ENCODE measurements at regions not wholly inside any gene's neighbourhood (a gene's known extent, or its start where the extent isn't known, plus 50 kb on each side); places are given as distances from the start of the nearest gene placed in this dataset.

DNA sequence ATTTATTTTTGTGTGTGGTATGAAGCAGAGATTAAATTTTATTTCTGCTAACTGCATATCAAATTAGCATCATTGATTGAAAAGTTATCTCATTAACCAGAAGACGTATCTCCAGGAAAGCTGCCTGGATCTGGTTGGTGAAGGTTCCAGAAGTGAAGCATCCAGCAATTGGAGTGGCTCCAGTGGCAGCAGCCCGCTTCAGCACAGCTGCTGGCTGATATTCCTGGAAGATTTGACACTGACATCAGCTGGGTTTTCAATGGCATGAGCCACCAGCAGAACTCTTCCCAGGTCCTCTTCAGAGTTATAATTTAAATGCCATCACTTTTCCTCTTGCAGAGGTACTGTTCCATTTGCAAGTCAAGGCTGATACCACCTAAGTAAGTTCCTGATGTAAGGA is 363.5 kb downstream of the BCKDHB start (continued):
- TF ChIP-seq, protein P1, sequence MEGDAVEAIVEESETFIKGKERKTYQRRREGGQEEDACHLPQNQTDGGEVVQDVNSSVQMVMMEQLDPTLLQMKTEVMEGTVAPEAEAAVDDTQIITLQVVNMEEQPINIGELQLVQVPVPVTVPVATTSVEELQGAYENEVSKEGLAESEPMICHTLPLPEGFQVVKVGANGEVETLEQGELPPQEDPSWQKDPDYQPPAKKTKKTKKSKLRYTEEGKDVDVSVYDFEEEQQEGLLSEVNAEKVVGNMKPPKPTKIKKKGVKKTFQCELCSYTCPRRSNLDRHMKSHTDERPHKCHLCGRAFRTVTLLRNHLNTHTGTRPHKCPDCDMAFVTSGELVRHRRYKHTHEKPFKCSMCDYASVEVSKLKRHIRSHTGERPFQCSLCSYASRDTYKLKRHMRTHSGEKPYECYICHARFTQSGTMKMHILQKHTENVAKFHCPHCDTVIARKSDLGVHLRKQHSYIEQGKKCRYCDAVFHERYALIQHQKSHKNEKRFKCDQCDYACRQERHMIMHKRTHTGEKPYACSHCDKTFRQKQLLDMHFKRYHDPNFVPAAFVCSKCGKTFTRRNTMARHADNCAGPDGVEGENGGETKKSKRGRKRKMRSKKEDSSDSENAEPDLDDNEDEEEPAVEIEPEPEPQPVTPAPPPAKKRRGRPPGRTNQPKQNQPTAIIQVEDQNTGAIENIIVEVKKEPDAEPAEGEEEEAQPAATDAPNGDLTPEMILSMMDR (IDR thresholded peaks at IDR 0.05 in 2 of 3, conservative IDR thresholded peaks at IDR 0.05 in 1 of 3; ENCODE audit: control insufficient read depth in 2 of 3, extremely low read depth in 1 of 3, insufficient read depth in 1 of 3, low read depth in 3 of 3, low read length in 3 of 3), result no peak
- no peak for TF ChIP-seq ZNF24 (IDR thresholded peaks at IDR 0.05)
- no peak for TF ChIP-seq ZNF217 (IDR thresholded peaks at IDR 0.05)
- TF ChIP-seq, protein P2, sequence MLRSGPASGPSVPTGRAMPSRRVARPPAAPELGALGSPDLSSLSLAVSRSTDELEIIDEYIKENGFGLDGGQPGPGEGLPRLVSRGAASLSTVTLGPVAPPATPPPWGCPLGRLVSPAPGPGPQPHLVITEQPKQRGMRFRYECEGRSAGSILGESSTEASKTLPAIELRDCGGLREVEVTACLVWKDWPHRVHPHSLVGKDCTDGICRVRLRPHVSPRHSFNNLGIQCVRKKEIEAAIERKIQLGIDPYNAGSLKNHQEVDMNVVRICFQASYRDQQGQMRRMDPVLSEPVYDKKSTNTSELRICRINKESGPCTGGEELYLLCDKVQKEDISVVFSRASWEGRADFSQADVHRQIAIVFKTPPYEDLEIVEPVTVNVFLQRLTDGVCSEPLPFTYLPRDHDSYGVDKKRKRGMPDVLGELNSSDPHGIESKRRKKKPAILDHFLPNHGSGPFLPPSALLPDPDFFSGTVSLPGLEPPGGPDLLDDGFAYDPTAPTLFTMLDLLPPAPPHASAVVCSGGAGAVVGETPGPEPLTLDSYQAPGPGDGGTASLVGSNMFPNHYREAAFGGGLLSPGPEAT (IDR thresholded peaks at IDR 0.05; ENCODE audit: low read depth), result no peak
- no peak for TF ChIP-seq HDGF (IDR thresholded peaks at IDR 0.05)
- no peak for TF ChIP-seq NR2C2 (IDR thresholded peaks at IDR 0.05; ENCODE audit: borderline replicate concordance, control insufficient read depth, insufficient read length, low read depth)
- no peak for TF ChIP-seq ZNF207 (IDR thresholded peaks at IDR 0.05; ENCODE audit: borderline replicate concordance)
- TF ChIP-seq BACH1 (IDR thresholded peaks at IDR 0.05; ENCODE audit: borderline replicate concordance), result no peak

DNA sequence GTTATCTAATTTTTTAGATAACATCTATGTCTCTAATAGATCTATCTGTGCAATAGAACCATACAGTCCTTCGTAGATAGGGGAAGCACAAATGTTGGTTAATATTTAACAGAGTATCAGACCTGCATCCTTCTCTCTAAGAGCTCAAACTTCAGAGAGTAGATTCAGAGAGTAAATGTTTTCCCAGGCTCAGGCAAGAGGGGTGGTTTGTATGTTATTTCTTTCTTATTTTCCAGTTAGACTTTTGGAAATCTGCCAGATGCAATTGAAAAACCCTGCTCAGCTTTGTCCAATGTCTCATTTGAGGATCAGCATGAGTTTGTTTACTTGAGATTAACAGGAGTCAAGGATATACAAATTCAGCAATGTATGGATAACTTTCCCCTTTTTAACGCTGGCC is 361.9 kb downstream of the BCKDHB start:
- SMC1A ChIA-PET (ENCODE audit: uncharacterized antibody, unreplicated experiment), result no interaction called here
- RAD21 ChIA-PET (ENCODE audit: unreplicated experiment), result interaction anchor here (0.9 kb wide), 1 partner anchor 14 kb away, joined by 4 read pairs; no protein-coding TSS in a partner anchor
- Histone ChIP-seq H2AFZ (ENCODE audit: control insufficient read depth, low read depth, low read length) (no peak overlapping the region), H3K4me1 (ENCODE audit: control insufficient read depth, insufficient read depth, low read length) (no peaks in the 10 kb centered on the region), H3K79me2 (ENCODE audit: control insufficient read depth, insufficient read depth, low read length) (no peaks in the 10 kb centered on the region), H3K27me3 (replicated peaks in 1 of 2; ENCODE audit: control insufficient read depth in 2 of 2, insufficient read depth in 2 of 2, low read length in 1 of 2) (no peaks in the 10 kb centered on the region), H3K9ac (ENCODE audit: control insufficient read depth, insufficient read depth, low read length) (no peak overlapping the region), H3K4me2 (ENCODE audit: control insufficient read depth, insufficient read depth) (no peak overlapping the region), H3K9me3 (replicated peaks; ENCODE audit: control insufficient read depth, insufficient read depth, low read length) (no peaks in the 10 kb centered on the region), H4K20me1 (ENCODE audit: control insufficient read depth, insufficient read depth) (no peaks in the 10 kb centered on the region), H3K27ac (ENCODE audit: control insufficient read depth, insufficient read depth) (no peak overlapping the region), H3K36me3 (ENCODE audit: control insufficient read depth in 2 of 2, insufficient read depth in 2 of 2, low read length in 1 of 2) (no peaks in the 10 kb centered on the region), H3K4me3 (no peak overlapping the region)
- FAIRE-seq, result no peak
- CTCF ChIA-PET, result no interaction called here
- WGBS (ENCODE audit: insufficient coverage, insufficient replicate concordance, low lambda C conversion rate, missing lambda C conversion rate), result 43% methylated on average over 2 of the region's 2 CpGs
- TF ChIP-seq FOS (IDR thresholded peaks at IDR 0.05; ENCODE audit: borderline replicate concordance, extremely low read depth, insufficient read length) (no peak), ZNF384 (IDR thresholded peaks at IDR 0.05; ENCODE audit: borderline replicate concordance, low read depth, low read length) (no peak), HDAC2 (IDR thresholded peaks at IDR 0.05) (no peak), RAD51 (IDR thresholded peaks at IDR 0.05) (no peak)
- TF ChIP-seq, protein P3, sequence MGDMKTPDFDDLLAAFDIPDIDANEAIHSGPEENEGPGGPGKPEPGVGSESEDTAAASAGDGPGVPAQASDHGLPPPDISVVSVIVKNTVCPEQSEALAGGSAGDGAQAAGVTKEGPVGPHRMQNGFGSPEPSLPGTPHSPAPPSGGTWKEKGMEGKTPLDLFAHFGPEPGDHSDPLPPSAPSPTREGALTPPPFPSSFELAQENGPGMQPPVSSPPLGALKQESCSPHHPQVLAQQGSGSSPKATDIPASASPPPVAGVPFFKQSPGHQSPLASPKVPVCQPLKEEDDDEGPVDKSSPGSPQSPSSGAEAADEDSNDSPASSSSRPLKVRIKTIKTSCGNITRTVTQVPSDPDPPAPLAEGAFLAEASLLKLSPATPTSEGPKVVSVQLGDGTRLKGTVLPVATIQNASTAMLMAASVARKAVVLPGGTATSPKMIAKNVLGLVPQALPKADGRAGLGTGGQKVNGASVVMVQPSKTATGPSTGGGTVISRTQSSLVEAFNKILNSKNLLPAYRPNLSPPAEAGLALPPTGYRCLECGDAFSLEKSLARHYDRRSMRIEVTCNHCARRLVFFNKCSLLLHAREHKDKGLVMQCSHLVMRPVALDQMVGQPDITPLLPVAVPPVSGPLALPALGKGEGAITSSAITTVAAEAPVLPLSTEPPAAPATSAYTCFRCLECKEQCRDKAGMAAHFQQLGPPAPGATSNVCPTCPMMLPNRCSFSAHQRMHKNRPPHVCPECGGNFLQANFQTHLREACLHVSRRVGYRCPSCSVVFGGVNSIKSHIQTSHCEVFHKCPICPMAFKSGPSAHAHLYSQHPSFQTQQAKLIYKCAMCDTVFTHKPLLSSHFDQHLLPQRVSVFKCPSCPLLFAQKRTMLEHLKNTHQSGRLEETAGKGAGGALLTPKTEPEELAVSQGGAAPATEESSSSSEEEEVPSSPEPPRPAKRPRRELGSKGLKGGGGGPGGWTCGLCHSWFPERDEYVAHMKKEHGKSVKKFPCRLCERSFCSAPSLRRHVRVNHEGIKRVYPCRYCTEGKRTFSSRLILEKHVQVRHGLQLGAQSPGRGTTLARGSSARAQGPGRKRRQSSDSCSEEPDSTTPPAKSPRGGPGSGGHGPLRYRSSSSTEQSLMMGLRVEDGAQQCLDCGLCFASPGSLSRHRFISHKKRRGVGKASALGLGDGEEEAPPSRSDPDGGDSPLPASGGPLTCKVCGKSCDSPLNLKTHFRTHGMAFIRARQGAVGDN (IDR thresholded peaks at IDR 0.05), result no peak
- TF ChIP-seq, protein P4, sequence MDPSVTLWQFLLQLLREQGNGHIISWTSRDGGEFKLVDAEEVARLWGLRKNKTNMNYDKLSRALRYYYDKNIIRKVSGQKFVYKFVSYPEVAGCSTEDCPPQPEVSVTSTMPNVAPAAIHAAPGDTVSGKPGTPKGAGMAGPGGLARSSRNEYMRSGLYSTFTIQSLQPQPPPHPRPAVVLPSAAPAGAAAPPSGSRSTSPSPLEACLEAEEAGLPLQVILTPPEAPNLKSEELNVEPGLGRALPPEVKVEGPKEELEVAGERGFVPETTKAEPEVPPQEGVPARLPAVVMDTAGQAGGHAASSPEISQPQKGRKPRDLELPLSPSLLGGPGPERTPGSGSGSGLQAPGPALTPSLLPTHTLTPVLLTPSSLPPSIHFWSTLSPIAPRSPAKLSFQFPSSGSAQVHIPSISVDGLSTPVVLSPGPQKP (IDR thresholded peaks at IDR 0.05; ENCODE audit: low read depth, low read length), result no peak
- intact Hi-C loops (cut with micrococcal nuclease; ENCODE audit: unreplicated experiment), result no loop called here
- in situ Hi-C loops (cut with MboI), result no loop called here
- DNase-seq (ENCODE audit: low read depth, low spot score), result no peak
- no TSS peak for BruUV-seq (replicated peaks)
- POLR2A ChIA-PET, result no interaction called here
- ATAC-seq, result no peak
